Neural cell (in vitro differentiated cells): ENCODE measurements at regions not wholly inside any gene's neighbourhood (a gene's known extent, or its start where the extent isn't known, plus 50 kb on each side); places are given as distances from the start of the nearest gene placed in this dataset.

Source experiments
- CTCF ChIP-seq: fragments of 450-650 bp; IDR thresholded peaks from 2 replicates; pipeline ENCODE4 v1.5.1; 2014; ENCODE audit warnings: antibody characterized with exemption, mild to moderate bottlenecking, moderate library complexity; ENCODE audit not compliant: poor library complexity, severe bottlenecking
- EP300 ChIP-seq: fragments of 450-650 bp; conservative IDR thresholded peaks from 2 replicates; pipeline ENCODE4 v1.6.1; 2014; ENCODE audit warnings: antibody characterized with exemption, mild to moderate bottlenecking, moderate library complexity; ENCODE audit not compliant: poor library complexity, severe bottlenecking
- EZH2 ChIP-seq: fragments of 200-600, 300-800 bp; shearing (Covaris generic), sonication (generic); IDR thresholded peaks from 2 replicates; pipeline ENCODE4 v1.6.1; 2014; ENCODE audit warnings: antibody characterized with exemption, low read length, borderline replicate concordance, mild to moderate bottlenecking; ENCODE audit not compliant: insufficient read depth, poor library complexity, severe bottlenecking
- MXI1 ChIP-seq: fragments of 450-650 bp; conservative IDR thresholded peaks from 2 replicates; pipeline ENCODE4 v1.6.1; 2014; ENCODE audit warnings: antibody characterized with exemption, mild to moderate bottlenecking; ENCODE audit not compliant: poor library complexity, severe bottlenecking
- POLR2AphosphoS5 ChIP-seq: IDR thresholded peaks from 2 replicates; pipeline ENCODE4 v1.6.1; 2012
- RAD21 ChIP-seq: fragments of 450-650 bp; conservative IDR thresholded peaks from 2 replicates; pipeline ENCODE4 v1.6.1; 2014; ENCODE audit warnings: antibody characterized with exemption, mild to moderate bottlenecking, moderate library complexity
- REST ChIP-seq: IDR thresholded peaks from 2 replicates; pipeline ENCODE4 v1.6.1; 2012; ENCODE audit warnings: borderline replicate concordance
- SMC3 ChIP-seq: fragments of 450-650 bp; conservative IDR thresholded peaks from 2 replicates; pipeline ENCODE4 v1.6.1; 2014; ENCODE audit warnings: antibody characterized with exemption, mild to moderate bottlenecking, moderate library complexity; ENCODE audit not compliant: poor library complexity
- TAF1 ChIP-seq: IDR thresholded peaks from 2 replicates; pipeline ENCODE4 v1.6.1; 2012; ENCODE audit warnings: low read depth

GRCh38 chr16:6027733-6028132, 930.1 kb upstream of the EEF2KMT start:
- TF ChIP-seq MXI1 = no peak
- TF ChIP-seq CTCF = no peak
- TF ChIP-seq TAF1 = no peak
- no peak for TF ChIP-seq RAD21
- TF ChIP-seq EZH2 = no peak
- TF ChIP-seq EP300 = peak; percentile 72
- no peak for TF ChIP-seq SMC3
- TF ChIP-seq REST = no peak
- TF ChIP-seq POLR2AphosphoS5 = peak; percentile 58
